ENCODE measurements at regions not wholly inside any gene's neighbourhood (a gene's known extent, or its start where the extent isn't known, plus 50 kb on each side); places are given as distances from the start of the nearest gene placed in this dataset.

GRCh38 chr12:115191342-115191741 lies 507.4 kb upstream of the TBX3 start:
- DNase-seq (ENCODE audit: low spot score): no peak
- no peak for ATAC-seq (ENCODE audit: low FRiP score)
- no peak for TF ChIP-seq CTCF (IDR thresholded peaks at IDR 0.05)

- TF ChIP-seq CTCF (IDR thresholded peaks at IDR 0.05): no peak
- no peak for DNase-seq (ENCODE audit: low spot score)
- no peak for ATAC-seq (ENCODE audit: low FRiP score)
These were observed 506.2 kb upstream of the TBX3 start for GRCh38 chr12:115190010-115190770.

GRCh38 chr12:115185506-115185905 lies 501.5 kb upstream of the TBX3 start:
- DNase-seq (ENCODE audit: low spot score) (no peak), ATAC-seq (ENCODE audit: low FRiP score) (no peak)
- no peak for TF ChIP-seq CTCF (IDR thresholded peaks at IDR 0.05)

- no peak for TF ChIP-seq CTCF (IDR thresholded peaks at IDR 0.05)
- DNase-seq (ENCODE audit: low spot score) (no peak), ATAC-seq (ENCODE audit: low FRiP score) (no peak)
These were observed 499.8 kb upstream of the TBX3 start for GRCh38 chr12:115183752-115184151.

GRCh38 chr12:115177899-115178298 lies 493.9 kb upstream of the TBX3 start:
- no peak for ATAC-seq (ENCODE audit: low FRiP score)
- TF ChIP-seq CTCF (IDR thresholded peaks at IDR 0.05): no peak
- no peak for DNase-seq (ENCODE audit: low spot score)

- no peak for DNase-seq (ENCODE audit: low spot score)
These were observed 492.9 kb upstream of the TBX3 start for GRCh38 chr12:115176741-115177400.

More at GRCh38 chr12:115176741-115177400, 492.9 kb upstream of the TBX3 start:
- no peak for ATAC-seq (ENCODE audit: low FRiP score)
- no peak for TF ChIP-seq CTCF (IDR thresholded peaks at IDR 0.05)

Measured in omental fat pad (tissue), 3 donors.